ENCODE measurements at regions not wholly inside any gene's neighbourhood (a gene's known extent, or its start where the extent isn't known, plus 50 kb on each side); places are given as distances from the start of the nearest gene placed in this dataset.
"Not testable (repeated sequence)": the region's sequence is repeated elsewhere in the genome, so short reads cannot be mapped to it uniquely, and the experiment has no call there.

DNA sequence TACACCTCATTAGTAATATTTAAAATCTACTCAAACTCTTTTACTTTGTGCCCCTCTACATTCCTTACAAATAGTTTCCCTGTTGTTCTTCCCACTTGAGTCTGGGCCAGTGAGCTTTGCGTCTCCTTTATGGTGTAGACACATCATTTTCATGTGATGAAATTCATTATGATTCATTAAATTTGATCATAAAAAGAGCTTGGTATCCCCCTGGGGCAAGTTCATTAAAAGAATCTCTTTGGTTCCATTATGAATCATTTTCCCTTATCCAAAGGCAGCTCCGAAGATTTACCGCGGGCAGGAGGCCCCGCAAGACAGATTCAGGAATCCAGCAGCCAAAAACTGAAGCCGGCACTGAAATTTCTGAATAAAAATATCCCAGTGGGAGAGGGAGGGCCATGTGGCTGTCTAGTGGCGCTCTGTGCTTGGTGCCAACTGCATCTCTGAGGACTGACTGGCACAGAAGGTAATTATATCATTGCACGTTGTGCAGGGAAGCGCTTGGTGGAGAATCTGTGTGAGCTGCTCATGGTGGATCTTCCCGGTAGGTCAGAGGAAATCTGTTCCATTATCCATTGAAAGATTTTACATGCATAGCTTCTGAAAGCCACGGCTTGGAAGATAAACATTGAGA lies 151.4 kb upstream of the PITRM1 start:
- DNase-seq (ENCODE audit: low read depth) = peak; percentile 2
- peak overlapping the region; percentile 9 for H3K4me3 ChIP-seq (ENCODE audit: low read length)

DNA sequence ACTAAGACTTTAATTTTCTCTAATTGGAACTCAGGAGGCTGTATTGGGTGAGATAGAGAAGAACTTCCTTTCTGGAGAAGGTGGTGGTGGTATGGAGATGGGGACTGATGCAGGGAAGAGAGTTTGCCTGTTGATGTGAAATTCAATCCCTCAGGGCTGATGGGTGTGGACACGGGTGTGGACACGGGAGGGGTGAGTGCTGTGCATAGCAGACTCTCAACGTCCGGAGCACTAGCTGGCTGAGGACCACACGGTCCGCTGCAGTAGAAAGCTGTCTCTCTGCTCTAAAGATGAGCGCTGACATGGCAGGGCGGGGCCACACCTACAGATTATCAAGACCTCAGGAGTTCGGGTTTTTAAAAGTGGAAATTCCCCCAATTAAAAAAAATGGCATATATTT lies 148.5 kb upstream of the PITRM1 start:
- no peaks in the 10 kb centered on the region for H3K27me3 ChIP-seq (replicated peaks; ENCODE audit: control insufficient read depth, insufficient read depth, low read length)
- H3K4me1 ChIP-seq (ENCODE audit: control insufficient read depth, insufficient read depth, low read length) = peaks cover 18% of the 10 kb centered on the region
- H3K4me3 ChIP-seq (ENCODE audit: low read length) = no peak overlapping the region
- no peak for DNase-seq (ENCODE audit: low read depth)
- H3K9ac ChIP-seq (ENCODE audit: low read length) = no peak overlapping the region
- no peaks in the 10 kb centered on the region for H3K9me3 ChIP-seq (ENCODE audit: control insufficient read depth, low read length)
- no peaks in the 10 kb centered on the region for H3K36me3 ChIP-seq (ENCODE audit: control insufficient read depth, insufficient read depth, low read length, severe bottlenecking)

More for the DNA sequence above, 151.4 kb upstream of the PITRM1 start:
- peaks cover 18% of the 10 kb centered on the region for H3K4me1 ChIP-seq (ENCODE audit: control insufficient read depth, insufficient read depth, low read length)
- no peaks in the 10 kb centered on the region for H3K36me3 ChIP-seq (ENCODE audit: control insufficient read depth, insufficient read depth, low read length, severe bottlenecking)
- H3K9me3 ChIP-seq (ENCODE audit: control insufficient read depth, low read length) = no peaks in the 10 kb centered on the region
- H3K9ac ChIP-seq (ENCODE audit: low read length) = no peak overlapping the region
- no peaks in the 10 kb centered on the region for H3K27me3 ChIP-seq (replicated peaks; ENCODE audit: control insufficient read depth, insufficient read depth, low read length)

DNA sequence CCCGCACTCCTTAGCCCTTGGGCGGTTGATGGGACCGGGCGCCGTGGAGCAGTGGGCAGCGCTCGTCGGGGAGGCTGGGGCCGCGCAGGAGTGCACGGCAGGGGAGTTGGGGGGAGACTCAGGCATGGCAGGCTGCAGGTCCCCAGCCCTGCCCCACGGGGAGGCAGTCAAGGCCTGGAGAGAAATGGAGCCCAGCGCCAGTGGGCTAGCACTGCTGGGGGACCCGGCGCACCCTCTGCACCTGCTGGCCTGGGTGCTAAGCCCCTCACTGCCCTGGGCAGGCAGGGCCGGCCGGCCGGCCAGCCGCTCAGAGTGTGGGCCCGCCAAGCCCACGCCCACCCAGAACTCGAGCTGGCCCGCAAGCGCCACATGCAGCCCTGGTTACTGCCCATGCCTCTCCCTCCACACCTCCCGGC lies 147.2 kb upstream of the PITRM1 start:
- no peak overlapping the region for H3K4me3 ChIP-seq (ENCODE audit: low read length)
- no peaks in the 10 kb centered on the region for H3K36me3 ChIP-seq (ENCODE audit: control insufficient read depth, insufficient read depth, low read length, severe bottlenecking)
- H3K9me3 ChIP-seq (ENCODE audit: control insufficient read depth, low read length) = no peaks in the 10 kb centered on the region
- peaks cover 15% of the 10 kb centered on the region for H3K4me1 ChIP-seq (ENCODE audit: control insufficient read depth, insufficient read depth, low read length)
- no peak for DNase-seq (ENCODE audit: low read depth)
- H3K27me3 ChIP-seq (replicated peaks; ENCODE audit: control insufficient read depth, insufficient read depth, low read length) = peaks cover 2% of the 10 kb centered on the region
- H3K9ac ChIP-seq (ENCODE audit: low read length) = no peak overlapping the region

DNA sequence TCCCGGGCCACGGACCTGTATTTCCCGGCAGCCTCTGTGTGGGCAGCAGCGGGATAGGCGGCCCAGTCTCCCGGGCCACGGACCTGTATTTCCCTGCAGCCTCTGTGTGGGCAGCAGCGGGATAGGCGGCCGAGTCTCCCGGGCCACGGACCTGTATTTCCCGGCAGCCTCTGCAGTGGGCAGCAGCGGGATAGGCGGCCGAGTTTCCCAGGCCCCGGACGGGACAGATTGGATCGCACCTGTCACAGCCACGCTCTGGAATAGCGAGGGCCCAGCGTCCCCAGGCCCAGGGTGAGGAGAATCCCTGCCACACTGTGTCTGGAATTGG lies 145.9 kb upstream of the PITRM1 start:
- H3K27me3 ChIP-seq (replicated peaks; ENCODE audit: control insufficient read depth, insufficient read depth, low read length); H3K9me3 ChIP-seq (ENCODE audit: control insufficient read depth, low read length); H3K9ac ChIP-seq (ENCODE audit: low read length); H3K4me3 ChIP-seq (ENCODE audit: low read length); DNase-seq (ENCODE audit: low read depth); H3K4me1 ChIP-seq (ENCODE audit: control insufficient read depth, insufficient read depth, low read length); H3K36me3 ChIP-seq (ENCODE audit: control insufficient read depth, insufficient read depth, low read length, severe bottlenecking): not testable (repeated sequence)

DNA sequence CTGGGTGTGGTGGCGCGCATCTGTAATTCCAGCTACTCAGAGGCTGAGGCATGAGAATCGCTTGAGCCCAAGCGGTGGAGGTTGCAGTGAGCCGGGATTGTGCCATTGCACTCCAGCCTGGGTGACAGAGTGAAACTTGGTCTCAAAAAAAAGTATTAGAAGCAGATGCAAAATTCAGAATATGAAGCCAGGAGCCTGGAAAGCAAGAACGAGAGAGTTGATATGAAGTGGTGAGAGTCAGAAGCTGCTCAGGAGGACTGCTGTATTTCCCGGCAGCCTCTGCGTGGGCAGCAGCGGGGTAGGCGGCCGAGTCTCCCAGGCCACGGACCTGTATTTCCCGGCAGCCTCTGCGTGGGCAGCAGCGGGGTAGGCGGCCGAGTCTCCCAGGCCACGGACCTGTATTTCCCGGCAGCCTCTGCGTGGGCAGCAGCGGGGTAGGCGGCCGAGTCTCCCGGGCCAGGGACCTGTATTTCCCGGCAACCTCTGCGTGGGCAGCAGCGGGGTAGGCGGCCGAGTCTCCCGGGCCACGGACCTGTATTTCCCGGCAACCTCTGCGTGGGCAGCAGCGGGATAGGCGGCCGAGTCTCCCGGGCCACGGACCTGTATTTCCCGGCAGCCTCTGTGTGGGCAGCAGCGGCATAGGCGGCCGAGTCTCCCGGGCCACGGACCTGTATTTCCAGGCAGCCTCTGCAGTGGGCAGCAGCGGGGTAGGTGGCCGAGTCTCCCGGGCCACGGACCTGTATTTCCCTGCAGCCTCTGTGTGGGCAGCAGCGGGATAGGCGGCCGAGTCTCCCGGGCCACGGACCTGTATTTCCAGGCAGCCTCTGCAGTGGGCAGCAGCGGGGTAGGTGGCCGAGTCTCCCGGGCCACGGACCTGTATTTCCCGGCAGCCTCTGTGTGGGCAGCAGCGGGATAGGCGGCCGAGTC lies 145.2 kb upstream of the PITRM1 start:
- not testable (repeated sequence) for H3K9me3 ChIP-seq (ENCODE audit: control insufficient read depth, low read length); DNase-seq (ENCODE audit: low read depth); H3K4me1 ChIP-seq (ENCODE audit: control insufficient read depth, insufficient read depth, low read length); H3K36me3 ChIP-seq (ENCODE audit: control insufficient read depth, insufficient read depth, low read length, severe bottlenecking); H3K27me3 ChIP-seq (replicated peaks; ENCODE audit: control insufficient read depth, insufficient read depth, low read length); H3K4me3 ChIP-seq (ENCODE audit: low read length); H3K9ac ChIP-seq (ENCODE audit: low read length)

GRCh38 chr10:3314445-3315085 lies 142.0 kb upstream of the PITRM1 start:
- peaks cover 15% of the 10 kb centered on the region for H3K27me3 ChIP-seq (replicated peaks; ENCODE audit: control insufficient read depth, insufficient read depth, low read length)
- H3K9ac ChIP-seq (ENCODE audit: low read length); H3K4me1 ChIP-seq (ENCODE audit: control insufficient read depth, insufficient read depth, low read length); H3K36me3 ChIP-seq (ENCODE audit: control insufficient read depth, insufficient read depth, low read length, severe bottlenecking); H3K4me3 ChIP-seq (ENCODE audit: low read length); H3K9me3 ChIP-seq (ENCODE audit: control insufficient read depth, low read length); DNase-seq (ENCODE audit: low read depth): not testable (repeated sequence)

DNA sequence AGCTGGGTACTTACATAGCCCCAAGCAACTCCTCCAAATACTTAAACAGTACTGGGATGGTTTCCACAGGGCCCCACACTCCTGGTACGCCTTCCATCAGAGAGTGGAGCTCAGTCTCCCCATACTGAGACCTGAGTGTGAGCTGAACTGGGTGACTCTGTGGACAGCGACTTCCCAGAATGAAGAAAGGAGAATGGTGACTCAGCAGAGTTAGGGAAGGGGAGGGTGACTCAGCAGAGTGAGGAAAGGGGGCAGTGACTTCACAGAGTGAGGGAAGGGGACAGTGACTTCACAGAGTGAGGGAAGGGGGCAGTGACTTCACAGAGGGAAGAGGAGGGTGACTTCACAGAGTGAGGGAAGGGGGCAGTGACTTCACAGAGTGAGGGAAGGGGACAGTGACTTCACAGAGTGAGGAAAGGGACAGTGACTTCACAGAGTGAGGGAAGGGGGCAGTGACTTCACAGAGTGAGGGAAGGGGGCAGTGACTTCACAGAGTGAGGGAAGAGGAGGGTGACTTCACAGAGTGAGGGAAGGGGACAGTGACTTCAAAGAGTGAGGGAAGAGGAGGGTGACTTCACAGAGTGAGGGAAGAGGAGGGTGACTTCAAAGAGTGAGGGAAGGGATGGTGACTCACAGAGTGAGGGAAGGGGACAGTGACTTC lies 141.3 kb upstream of the PITRM1 start:
- not testable (repeated sequence) for H3K36me3 ChIP-seq (ENCODE audit: control insufficient read depth, insufficient read depth, low read length, severe bottlenecking); H3K4me1 ChIP-seq (ENCODE audit: control insufficient read depth, insufficient read depth, low read length); H3K4me3 ChIP-seq (ENCODE audit: low read length); H3K9me3 ChIP-seq (ENCODE audit: control insufficient read depth, low read length); H3K9ac ChIP-seq (ENCODE audit: low read length)
- H3K27me3 ChIP-seq (replicated peaks; ENCODE audit: control insufficient read depth, insufficient read depth, low read length) = peaks cover 15% of the 10 kb centered on the region
- DNase-seq (ENCODE audit: low read depth) = peak; percentile 80

DNA sequence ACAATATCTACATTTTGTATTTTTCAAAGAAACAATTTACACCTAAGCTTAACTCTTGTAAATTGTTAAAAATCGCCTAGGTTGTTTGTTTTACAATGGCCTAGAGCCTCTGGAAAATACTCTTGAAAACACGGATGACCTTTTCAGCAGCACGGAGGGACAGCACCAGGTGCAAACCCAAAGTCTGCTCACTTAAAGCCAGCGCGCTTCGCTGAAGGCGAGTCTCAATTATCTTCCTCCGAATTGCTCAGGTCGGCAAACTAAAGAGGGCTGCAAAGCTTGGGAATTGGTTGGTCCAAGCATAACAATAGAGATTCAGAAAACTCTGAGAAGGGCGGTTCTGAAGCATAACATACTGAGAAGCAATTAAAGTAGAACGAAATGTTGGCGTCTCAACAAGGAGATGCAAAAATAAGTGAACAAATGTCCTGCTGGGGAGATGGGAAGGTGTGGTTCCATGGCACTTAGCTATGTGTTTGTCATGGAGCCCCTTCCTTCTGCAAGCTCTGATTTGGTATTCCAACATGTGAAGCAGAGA lies 139.9 kb upstream of the PITRM1 start:
- no peak overlapping the region for H3K4me3 ChIP-seq (ENCODE audit: low read length)
- DNase-seq (ENCODE audit: low read depth) = no peak
- peaks cover 3% of the 10 kb centered on the region for H3K4me1 ChIP-seq (ENCODE audit: control insufficient read depth, insufficient read depth, low read length)
- no peak overlapping the region for H3K9ac ChIP-seq (ENCODE audit: low read length)
- peaks cover 24% of the 10 kb centered on the region for H3K27me3 ChIP-seq (replicated peaks; ENCODE audit: control insufficient read depth, insufficient read depth, low read length)
- H3K9me3 ChIP-seq (ENCODE audit: control insufficient read depth, low read length) = peaks cover 12% of the 10 kb centered on the region
- H3K36me3 ChIP-seq (ENCODE audit: control insufficient read depth, insufficient read depth, low read length, severe bottlenecking) = no peaks in the 10 kb centered on the region

GRCh38 chr10:3310016-3310784 lies 137.6 kb upstream of the PITRM1 start:
- H3K4me3 ChIP-seq (ENCODE audit: low read length) = no peak overlapping the region
- H3K36me3 ChIP-seq (ENCODE audit: control insufficient read depth, insufficient read depth, low read length, severe bottlenecking) = no peaks in the 10 kb centered on the region
- H3K9ac ChIP-seq (ENCODE audit: low read length) = no peak overlapping the region
- H3K27me3 ChIP-seq (replicated peaks; ENCODE audit: control insufficient read depth, insufficient read depth, low read length) = peaks cover 39% of the 10 kb centered on the region
- H3K4me1 ChIP-seq (ENCODE audit: control insufficient read depth, insufficient read depth, low read length) = peaks cover 3% of the 10 kb centered on the region
- DNase-seq (ENCODE audit: low read depth) = no peak
- peaks cover 12% of the 10 kb centered on the region for H3K9me3 ChIP-seq (ENCODE audit: control insufficient read depth, low read length)

DNA sequence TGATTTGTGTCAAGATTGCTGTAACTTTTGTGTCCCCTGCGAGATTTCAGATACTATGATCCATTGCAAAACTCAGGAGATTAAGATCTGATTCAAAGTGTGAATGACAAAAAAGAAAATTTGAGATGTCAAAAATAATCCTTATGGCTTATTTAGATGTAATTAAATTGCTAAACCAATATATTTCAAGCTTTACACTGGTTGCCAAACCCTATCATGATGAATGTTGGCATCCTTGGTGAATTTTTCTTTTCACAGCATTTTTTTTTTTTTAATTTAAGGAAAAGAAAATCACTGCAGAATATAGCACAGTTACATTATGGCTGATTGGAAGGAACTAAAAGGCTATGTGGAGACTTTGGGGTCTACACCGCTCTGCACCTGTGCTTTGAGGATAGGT lies 133.5 kb upstream of the PITRM1 start:
- H3K9ac ChIP-seq (ENCODE audit: low read length) = no peak overlapping the region
- DNase-seq (ENCODE audit: low read depth) = no peak
- H3K4me1 ChIP-seq (ENCODE audit: control insufficient read depth, insufficient read depth, low read length) = no peaks in the 10 kb centered on the region
- H3K36me3 ChIP-seq (ENCODE audit: control insufficient read depth, insufficient read depth, low read length, severe bottlenecking) = no peaks in the 10 kb centered on the region
- peaks cover 33% of the 10 kb centered on the region for H3K27me3 ChIP-seq (replicated peaks; ENCODE audit: control insufficient read depth, insufficient read depth, low read length)
- peaks cover 28% of the 10 kb centered on the region for H3K9me3 ChIP-seq (ENCODE audit: control insufficient read depth, low read length)
- no peak overlapping the region for H3K4me3 ChIP-seq (ENCODE audit: low read length)
